Activated naive CD4-positive, alpha-beta T cell treated with anti-CD3 and anti-CD28 coated beads, Interleukin-2, amount 50 U/mL, for 72 hours (primary cell): ENCODE measurements at regions not wholly inside any gene's neighbourhood (a gene's known extent, or its start where the extent isn't known, plus 50 kb on each side); places are given as distances from the start of the nearest gene placed in this dataset.

ENCODE experiments used
- ATAC-seq, 2 donors: fragments of 150-1000 bp; cut with Tn5 transposase; 2 replicates each; pipeline ENCODE4 v1.10.0; 2021; ENCODE audit warnings: mild to moderate bottlenecking in 2 of 2, moderate library complexity in 2 of 2
- DNase-seq, 2 donors: peaks; one replicate each; pipeline ENCODE4 v3.0.0; 2021 to 2022; ENCODE audit warnings: low spot score in 2 of 2
- H3K27ac Mint-ChIP-seq, 2 donors: one replicate each; pipeline ENCODE4 v1.8.0; 2022; ENCODE audit warnings: mild to moderate bottlenecking in 2 of 2, mixed read lengths in 2 of 2
- H3K36me3 Mint-ChIP-seq, 2 donors: one replicate each; pipeline ENCODE4 v1.8.0; 2022; ENCODE audit warnings: mixed read lengths in 2 of 2
- H3K9me3 Mint-ChIP-seq, 2 donors: one replicate each; pipeline ENCODE4 v1.8.0; 2022; ENCODE audit warnings: mixed read lengths in 2 of 2

GRCh38 chr4:96471956-96472867 lies 632.3 kb downstream of the PDHA2 start:
- peaks cover 8 to 15% of the 10 kb centered on the region in 2 donors for H3K9me3 Mint-ChIP-seq
- DNase-seq: no peak
- H3K27ac Mint-ChIP-seq: no peak overlapping the region
- ATAC-seq: no peak
- no peaks in the 10 kb centered on the region for H3K36me3 Mint-ChIP-seq

GRCh38 chr4:96473246-96473645 lies 633.4 kb downstream of the PDHA2 start:
- Mint-ChIP-seq H3K9me3 (peaks cover 16 to 18% of the 10 kb centered on the region in 2 donors), H3K27ac (no peak overlapping the region), H3K36me3 (no peaks in the 10 kb centered on the region)
- ATAC-seq (no peak), DNase-seq (no peak)

GRCh38 chr4:96483308-96484030 lies 643.6 kb downstream of the PDHA2 start:
- DNase-seq: no peak
- peaks cover 5 to 21% of the 10 kb centered on the region in 2 donors for H3K9me3 Mint-ChIP-seq
- no peak overlapping the region for H3K27ac Mint-ChIP-seq
- no peak for ATAC-seq
- H3K36me3 Mint-ChIP-seq: peaks cover 0 to 7% of the 10 kb centered on the region in 2 donors

GRCh38 chr4:96486563-96486962 lies 646.7 kb downstream of the PDHA2 start:
- peaks cover 13 to 17% of the 10 kb centered on the region in 2 donors for H3K9me3 Mint-ChIP-seq
- ATAC-seq: no peak
- DNase-seq: no peak
- no peak overlapping the region for H3K27ac Mint-ChIP-seq
- H3K36me3 Mint-ChIP-seq: peaks cover 0 to 7% of the 10 kb centered on the region in 2 donors

GRCh38 chr4:96497621-96498020 lies 657.7 kb downstream of the PDHA2 start:
- Mint-ChIP-seq H3K9me3 (peaks cover 5 to 7% of the 10 kb centered on the region in 2 donors), H3K27ac (no peak overlapping the region), H3K36me3 (peaks cover 0 to 4% of the 10 kb centered on the region in 2 donors)
- ATAC-seq: no peak
- no peak for DNase-seq

- ATAC-seq: no peak
- peaks cover 0 to 5% of the 10 kb centered on the region in 2 donors for H3K9me3 Mint-ChIP-seq
- H3K36me3 Mint-ChIP-seq: no peaks in the 10 kb centered on the region
- DNase-seq: no peak
- H3K27ac Mint-ChIP-seq: no peak overlapping the region
Observed at GRCh38 chr4:96504386-96504785, 664.5 kb downstream of the PDHA2 start.

GRCh38 chr4:96509039-96509741 lies 669.3 kb downstream of the PDHA2 start:
- Mint-ChIP-seq H3K9me3 (peaks cover 7 to 16% of the 10 kb centered on the region in 2 donors), H3K36me3 (no peaks in the 10 kb centered on the region), H3K27ac (no peak overlapping the region)
- no peak for ATAC-seq
- no peak for DNase-seq

GRCh38 chr4:96519291-96519690 lies 679.4 kb downstream of the PDHA2 start:
- Mint-ChIP-seq H3K27ac (no peak overlapping the region), H3K36me3 (no peaks in the 10 kb centered on the region), H3K9me3 (peaks cover 8 to 14% of the 10 kb centered on the region in 2 donors)
- DNase-seq (no peak), ATAC-seq (no peak)

GRCh38 chr4:96521046-96521536 lies 681.2 kb downstream of the PDHA2 start:
- no peak for ATAC-seq
- no peak for DNase-seq
- Mint-ChIP-seq H3K27ac (no peak overlapping the region), H3K36me3 (no peaks in the 10 kb centered on the region), H3K9me3 (peaks cover 5 to 14% of the 10 kb centered on the region in 2 donors)

- no peak overlapping the region for H3K27ac Mint-ChIP-seq
- no peak for DNase-seq
- peaks cover 5 to 14% of the 10 kb centered on the region in 2 donors for H3K9me3 Mint-ChIP-seq
- ATAC-seq: no peak
- no peaks in the 10 kb centered on the region for H3K36me3 Mint-ChIP-seq
Observed at GRCh38 chr4:96523611-96524010, 683.7 kb downstream of the PDHA2 start.

GRCh38 chr4:96524311-96524875 lies 684.5 kb downstream of the PDHA2 start:
- Mint-ChIP-seq H3K9me3 (peaks cover 5 to 11% of the 10 kb centered on the region in 2 donors), H3K27ac (no peak overlapping the region), H3K36me3 (no peaks in the 10 kb centered on the region)
- ATAC-seq (no peak), DNase-seq (no peak)

- Mint-ChIP-seq H3K36me3 (no peaks in the 10 kb centered on the region), H3K27ac (no peak overlapping the region), H3K9me3 (peaks cover 3 to 10% of the 10 kb centered on the region in 2 donors)
- no peak for ATAC-seq
- DNase-seq: no peak
Observed at GRCh38 chr4:96525898-96526297, 686.0 kb downstream of the PDHA2 start.

- no peak for ATAC-seq
- H3K36me3 Mint-ChIP-seq: no peaks in the 10 kb centered on the region
- peaks cover 3 to 8% of the 10 kb centered on the region in 2 donors for H3K9me3 Mint-ChIP-seq
- no peak for DNase-seq
- no peak overlapping the region for H3K27ac Mint-ChIP-seq
Observed at GRCh38 chr4:96526625-96527024, 686.7 kb downstream of the PDHA2 start.

GRCh38 chr4:96531836-96532235 lies 691.9 kb downstream of the PDHA2 start:
- ATAC-seq: no peak

GRCh38 chr4:96543346-96543745 lies 703.5 kb downstream of the PDHA2 start:
- Mint-ChIP-seq H3K36me3 (no peaks in the 10 kb centered on the region), H3K27ac (no peak overlapping the region), H3K9me3 (peaks cover 0 to 9% of the 10 kb centered on the region in 2 donors)
- ATAC-seq (no peak), DNase-seq (no peak)

More at GRCh38 chr4:96531836-96532235, 691.9 kb downstream of the PDHA2 start:
- DNase-seq: no peak
- no peak overlapping the region for H3K27ac Mint-ChIP-seq
- no peaks in the 10 kb centered on the region for H3K36me3 Mint-ChIP-seq
- peaks cover 11 to 14% of the 10 kb centered on the region in 2 donors for H3K9me3 Mint-ChIP-seq

GRCh38 chr4:96558466-96558865 lies 718.6 kb downstream of the PDHA2 start:
- DNase-seq (no peak), ATAC-seq (no peak)
- no peak overlapping the region for H3K27ac Mint-ChIP-seq
- no peaks in the 10 kb centered on the region for H3K36me3 Mint-ChIP-seq
- peaks cover 0 to 5% of the 10 kb centered on the region in 2 donors for H3K9me3 Mint-ChIP-seq
